Adrenal gland (tissue), 5 donors: ENCODE measurements at regions not wholly inside any gene's neighbourhood (a gene's known extent, or its start where the extent isn't known, plus 50 kb on each side); places are given as distances from the start of the nearest gene placed in this dataset.

ENCODE experiments used
- CTCF ChIP-seq, 6 experiments: fragments of 450-650 bp in 4 of 6; fragments of 200-600 bp in 2 of 6; sonication (generic) in 1 of 6; IDR thresholded peaks; 1 replicate in 5 of 6; 2 replicates in 1 of 6; pipeline versions ENCODE4 v1.5.1 to v1.8.0; 2016 to 2021; ENCODE audit warnings: antibody characterized with exemption in 6 of 6, mild to moderate bottlenecking in 2 of 6, moderate library complexity in 1 of 6
- POLR2A ChIP-seq, 2 donors: fragments of 450-650 bp; IDR thresholded peaks; one replicate each; pipeline ENCODE4 v1.6.1; 2017; ENCODE audit warnings: antibody characterized with exemption in 2 of 2, mild to moderate bottlenecking in 2 of 2, moderate library complexity in 1 of 2
- donor health status: DM: no; HTN: no; CAD: no.

GRCh38 chr1:55635856-55636255 is 420.7 kb upstream of the USP24 start:
- TF ChIP-seq CTCF (IDR thresholded peaks at IDR 0.05) (no peak), POLR2A (IDR thresholded peaks at IDR 0.05) (no peak)
